Keratinocyte (primary cell): ENCODE measurements at regions not wholly inside any gene's neighbourhood (a gene's known extent, or its start where the extent isn't known, plus 50 kb on each side); places are given as distances from the start of the nearest gene placed in this dataset.

ENCODE experiments used
- DNase-seq: peaks from one replicate; pipeline ENCODE4 v3.0.0-alpha.2; 2011; ENCODE audit warnings: low read depth, missing footprints, low spot score
- FAIRE-seq: peaks from 2 replicates; lab custom pipeline; 2011; peaks lifted over from hg19 to GRCh38; lab: Jason Lieb, UNC
- H2AFZ ChIP-seq: 2 replicates; pipeline ENCODE4 v1.6.0; 2012; ENCODE audit warnings: low read length, control low read depth, inconsistent platforms; ENCODE audit not compliant: control insufficient read depth
- H3K27ac ChIP-seq: 2 replicates; pipeline ENCODE4 v1.5.1; 2011; ENCODE audit warnings: low read length; ENCODE audit not compliant: control insufficient read depth, insufficient read depth
- H3K27me3 ChIP-seq: 3 replicates; pipeline ENCODE4 v1.6.0; 2011; ENCODE audit warnings: low read length; ENCODE audit not compliant: control insufficient read depth, insufficient read depth; ENCODE audit errors: extremely low read depth
- H3K36me3 ChIP-seq, 2 experiments: 2 replicates in 1 of 2; 3 replicates in 1 of 2; pipeline ENCODE4 v1.5.1; 2011; ENCODE audit warnings: low read length in 2 of 2, mild to moderate bottlenecking in 1 of 2; ENCODE audit not compliant: control insufficient read depth in 2 of 2, insufficient read depth in 2 of 2; ENCODE audit errors: extremely low read depth in 1 of 2
- H3K4me1 ChIP-seq: 3 replicates; pipeline ENCODE4 v1.5.1; 2011; ENCODE audit warnings: low read length; ENCODE audit not compliant: control insufficient read depth, insufficient read depth; ENCODE audit errors: extremely low read depth
- H3K4me2 ChIP-seq: 3 replicates; pipeline ENCODE4 v1.6.0; 2011; ENCODE audit warnings: low read depth, low read length; ENCODE audit not compliant: control insufficient read depth, insufficient read depth; ENCODE audit errors: extremely low read depth
- H3K4me3 ChIP-seq, 3 experiments: fragments of 200-600 bp in 1 of 3; sonication (generic) in 1 of 3; 2 replicates in 2 of 3; 3 replicates in 1 of 3; pipeline ENCODE4 v1.5.1; 2011 to 2016; ENCODE audit warnings: low read length in 3 of 3, mild to moderate bottlenecking in 3 of 3, control low read depth in 2 of 3, inconsistent platforms in 1 of 3, low read depth in 1 of 3, mixed read lengths in 1 of 3, mixed run types in 1 of 3, moderate library complexity in 1 of 3; ENCODE audit not compliant: control insufficient read depth in 2 of 3, insufficient read depth in 2 of 3; ENCODE audit errors: extremely low read depth in 1 of 3
- H3K79me2 ChIP-seq: 2 replicates; pipeline ENCODE4 v1.6.0; 2012; ENCODE audit warnings: low read length; ENCODE audit not compliant: control insufficient read depth, insufficient read depth
- H3K9ac ChIP-seq: 3 replicates; pipeline ENCODE4 v1.6.0; 2011; ENCODE audit warnings: low read length; ENCODE audit not compliant: control insufficient read depth, insufficient read depth; ENCODE audit errors: extremely low read depth
- H3K9me1 ChIP-seq: 3 replicates; pipeline ENCODE4 v1.6.0; 2011; ENCODE audit warnings: low read length; ENCODE audit not compliant: control insufficient read depth, insufficient read depth; ENCODE audit errors: extremely low read depth
- H3K9me3 ChIP-seq: 2 replicates; pipeline ENCODE4 v1.5.1; 2012; ENCODE audit warnings: low read depth, low read length; ENCODE audit not compliant: control insufficient read depth
- H4K20me1 ChIP-seq: 3 replicates; pipeline ENCODE4 v1.6.0; 2011; ENCODE audit warnings: low read length; ENCODE audit not compliant: control insufficient read depth, insufficient read depth; ENCODE audit errors: extremely low read depth
- CTCF ChIP-seq, 3 experiments: IDR thresholded peaks in 1 of 3; conservative IDR thresholded peaks in 1 of 3; optimal IDR thresholded peaks in 1 of 3; 2 replicates in 2 of 3; 3 replicates in 1 of 3; pipeline versions ENCODE3 to v1.5.1; 2011; ENCODE audit warnings: low read length in 3 of 3, mild to moderate bottlenecking in 3 of 3, moderate library complexity in 2 of 3, control low read depth in 1 of 3, inconsistent platforms in 1 of 3; ENCODE audit not compliant: insufficient read depth in 2 of 3; ENCODE audit errors: extremely low read depth in 1 of 3
- EZH2 ChIP-seq: IDR thresholded peaks from one replicate; pipeline ENCODE4 v1.6.1; 2012; ENCODE audit warnings: inconsistent platforms, mild to moderate bottlenecking, low read length, moderate library complexity
- dilution Hi-C: fragments of 300-500 bp; cut with MboI; formaldehyde crosslinking; loops from one replicate; pipeline ENCODE4 v1.7.0; 2020; ENCODE audit warnings: low sequenced_read_pairs; ENCODE audit not compliant: extremely low pct_ligation_motif_present

GRCh38 chr15:29959384-29960137 lies 123.2 kb upstream of the GOLGA8J start:
- no peak overlapping the region for H3K4me2 ChIP-seq
- no peaks in the 10 kb centered on the region for H3K79me2 ChIP-seq
- dilution Hi-C loops: no loop called here
- H2AFZ ChIP-seq: no peak overlapping the region
- TF ChIP-seq EZH2 (no peak), CTCF (optimal IDR thresholded peaks at IDR 0.05 in 1 of 3, IDR thresholded peaks at IDR 0.05 in 1 of 3, conservative IDR thresholded peaks at IDR 0.05 in 1 of 3; ENCODE audit: extremely low read depth in 1 of 3, insufficient read depth in 2 of 3, low read length in 3 of 3) (no peak)
- no peak overlapping the region for H3K27ac ChIP-seq
- no peaks in the 10 kb centered on the region for H4K20me1 ChIP-seq
- H3K9me3 ChIP-seq: no peaks in the 10 kb centered on the region
- peaks cover 4% of the 10 kb centered on the region for H3K27me3 ChIP-seq
- DNase-seq (no peak), FAIRE-seq (no peak)
- H3K36me3 ChIP-seq: no peaks in the 10 kb centered on the region
- H3K4me3 ChIP-seq: no peak overlapping the region
- H3K4me1 ChIP-seq: no peaks in the 10 kb centered on the region
- no peak overlapping the region for H3K9ac ChIP-seq
- no peaks in the 10 kb centered on the region for H3K9me1 ChIP-seq

- H3K36me3 ChIP-seq: no peaks in the 10 kb centered on the region
- no peak for DNase-seq
- H2AFZ ChIP-seq: no peak overlapping the region
- H3K9me3 ChIP-seq: no peaks in the 10 kb centered on the region
- H3K4me1 ChIP-seq: no peaks in the 10 kb centered on the region
- H3K9ac ChIP-seq: no peak overlapping the region
- TF ChIP-seq CTCF (optimal IDR thresholded peaks at IDR 0.05 in 1 of 3, IDR thresholded peaks at IDR 0.05 in 1 of 3, conservative IDR thresholded peaks at IDR 0.05 in 1 of 3; ENCODE audit: extremely low read depth in 1 of 3, insufficient read depth in 2 of 3, low read length in 3 of 3): no peak
- no peak for TF ChIP-seq EZH2
- H3K4me2 ChIP-seq: no peak overlapping the region
- H3K9me1 ChIP-seq: no peaks in the 10 kb centered on the region
- H3K27ac ChIP-seq: no peak overlapping the region
- peaks cover 4% of the 10 kb centered on the region for H3K27me3 ChIP-seq
- no peaks in the 10 kb centered on the region for H3K79me2 ChIP-seq
- dilution Hi-C loops: no loop called here
- no peak for FAIRE-seq
- no peaks in the 10 kb centered on the region for H4K20me1 ChIP-seq
- H3K4me3 ChIP-seq: no peak overlapping the region
Observed at GRCh38 chr15:29952225-29952624, 130.0 kb upstream of the TJP1 start.
